ENCODE measurements at regions not wholly inside any gene's neighbourhood (a gene's known extent, or its start where the extent isn't known, plus 50 kb on each side); places are given as distances from the start of the nearest gene placed in this dataset.

- Histone ChIP-seq H3K9ac (ENCODE audit: low read length) (no peak overlapping the region), H3K36me3 (ENCODE audit: control insufficient read depth, insufficient read depth, low read length) (no peaks in the 10 kb centered on the region), H3K4me3 (ENCODE audit: low read depth, low read length) (no peak overlapping the region), H3K9me3 (ENCODE audit: control insufficient read depth, insufficient read depth, low read depth, low read length) (peaks cover 4% of the 10 kb centered on the region; the same call in 1 of the 2 replicates), H3K27me3 (ENCODE audit: control insufficient read depth, insufficient read depth, low read length) (no peaks in the 10 kb centered on the region), H3K27ac (ENCODE audit: low read depth, low read length) (no peak overlapping the region), H3K4me1 (ENCODE audit: control insufficient read depth, insufficient read depth, low read length) (peaks cover 7% of the 10 kb centered on the region)
Observed at GRCh38 chr21:35210093-35210492, 161.0 kb upstream of the RUNX1 start.

- Histone ChIP-seq H3K36me3 (ENCODE audit: control insufficient read depth, insufficient read depth, low read length) (no peaks in the 10 kb centered on the region), H3K27me3 (ENCODE audit: control insufficient read depth, insufficient read depth, low read length) (no peaks in the 10 kb centered on the region), H3K9ac (ENCODE audit: low read length) (no peak overlapping the region), H3K9me3 (ENCODE audit: control insufficient read depth, insufficient read depth, low read depth, low read length) (peaks cover 4% of the 10 kb centered on the region; the same call in 1 of the 2 replicates), H3K4me3 (ENCODE audit: low read depth, low read length) (no peak overlapping the region), H3K27ac (ENCODE audit: low read depth, low read length) (no peak overlapping the region), H3K4me1 (ENCODE audit: control insufficient read depth, insufficient read depth, low read length) (peaks cover 7% of the 10 kb centered on the region)
Observed at GRCh38 chr21:35208810-35209517, 159.9 kb upstream of the RUNX1 start.

GRCh38 chr21:35208104-35208503 lies 159.0 kb upstream of the RUNX1 start:
- H3K27ac ChIP-seq (ENCODE audit: low read depth, low read length), result no peak overlapping the region
- H3K4me3 ChIP-seq (ENCODE audit: low read depth, low read length), result no peak overlapping the region
- H3K36me3 ChIP-seq (ENCODE audit: control insufficient read depth, insufficient read depth, low read length), result no peaks in the 10 kb centered on the region
- H3K4me1 ChIP-seq (ENCODE audit: control insufficient read depth, insufficient read depth, low read length), result peaks cover 7% of the 10 kb centered on the region
- peaks cover 4% of the 10 kb centered on the region; the same call in 1 of the 2 replicates for H3K9me3 ChIP-seq (ENCODE audit: control insufficient read depth, insufficient read depth, low read depth, low read length)
- no peaks in the 10 kb centered on the region for H3K27me3 ChIP-seq (ENCODE audit: control insufficient read depth, insufficient read depth, low read length)
- no peak overlapping the region for H3K9ac ChIP-seq (ENCODE audit: low read length)

GRCh38 chr21:35207322-35207721 lies 158.2 kb upstream of the RUNX1 start:
- no peak overlapping the region for H3K27ac ChIP-seq (ENCODE audit: low read depth, low read length)
- no peaks in the 10 kb centered on the region for H3K36me3 ChIP-seq (ENCODE audit: control insufficient read depth, insufficient read depth, low read length)
- peaks cover 4% of the 10 kb centered on the region; the same call in 1 of the 2 replicates for H3K9me3 ChIP-seq (ENCODE audit: control insufficient read depth, insufficient read depth, low read depth, low read length)
- H3K4me1 ChIP-seq (ENCODE audit: control insufficient read depth, insufficient read depth, low read length), result peaks cover 7% of the 10 kb centered on the region
- H3K4me3 ChIP-seq (ENCODE audit: low read depth, low read length), result no peak overlapping the region
- H3K9ac ChIP-seq (ENCODE audit: low read length), result no peak overlapping the region
- no peaks in the 10 kb centered on the region for H3K27me3 ChIP-seq (ENCODE audit: control insufficient read depth, insufficient read depth, low read length)

GRCh38 chr21:35206141-35207125 lies 157.3 kb upstream of the RUNX1 start:
- H3K27me3 ChIP-seq (ENCODE audit: control insufficient read depth, insufficient read depth, low read length), result no peaks in the 10 kb centered on the region
- H3K27ac ChIP-seq (ENCODE audit: low read depth, low read length), result no peak overlapping the region
- H3K9ac ChIP-seq (ENCODE audit: low read length), result no peak overlapping the region
- H3K4me3 ChIP-seq (ENCODE audit: low read depth, low read length), result no peak overlapping the region
- peaks cover 7% of the 10 kb centered on the region for H3K4me1 ChIP-seq (ENCODE audit: control insufficient read depth, insufficient read depth, low read length)
- H3K9me3 ChIP-seq (ENCODE audit: control insufficient read depth, insufficient read depth, low read depth, low read length), result peaks cover 4% of the 10 kb centered on the region; the same call in 1 of the 2 replicates
- no peaks in the 10 kb centered on the region for H3K36me3 ChIP-seq (ENCODE audit: control insufficient read depth, insufficient read depth, low read length)

- no peaks in the 10 kb centered on the region for H3K27me3 ChIP-seq (ENCODE audit: control insufficient read depth, insufficient read depth, low read length)
- H3K9ac ChIP-seq (ENCODE audit: low read length), result no peak overlapping the region
- no peaks in the 10 kb centered on the region; the same call in 1 of the 2 replicates for H3K9me3 ChIP-seq (ENCODE audit: control insufficient read depth, insufficient read depth, low read depth, low read length)
- H3K36me3 ChIP-seq (ENCODE audit: control insufficient read depth, insufficient read depth, low read length), result no peaks in the 10 kb centered on the region
- H3K4me3 ChIP-seq (ENCODE audit: low read depth, low read length), result no peak overlapping the region
- H3K27ac ChIP-seq (ENCODE audit: low read depth, low read length), result no peak overlapping the region
- H3K4me1 ChIP-seq (ENCODE audit: control insufficient read depth, insufficient read depth, low read length), result peaks cover 7% of the 10 kb centered on the region
Observed at GRCh38 chr21:35204850-35205541, 155.9 kb upstream of the RUNX1 start.

- H3K27ac ChIP-seq (ENCODE audit: low read depth, low read length), result no peak overlapping the region
- H3K4me3 ChIP-seq (ENCODE audit: low read depth, low read length), result no peak overlapping the region
- no peak overlapping the region for H3K9ac ChIP-seq (ENCODE audit: low read length)
- no peaks in the 10 kb centered on the region for H3K36me3 ChIP-seq (ENCODE audit: control insufficient read depth, insufficient read depth, low read length)
- H3K9me3 ChIP-seq (ENCODE audit: control insufficient read depth, insufficient read depth, low read depth, low read length), result no peaks in the 10 kb centered on the region
- no peaks in the 10 kb centered on the region for H3K27me3 ChIP-seq (ENCODE audit: control insufficient read depth, insufficient read depth, low read length)
- peaks cover 7% of the 10 kb centered on the region for H3K4me1 ChIP-seq (ENCODE audit: control insufficient read depth, insufficient read depth, low read length)
Observed at GRCh38 chr21:35204125-35204524, 155.0 kb upstream of the RUNX1 start.

GRCh38 chr21:35203093-35203977 lies 154.2 kb upstream of the RUNX1 start:
- no peaks in the 10 kb centered on the region for H3K36me3 ChIP-seq (ENCODE audit: control insufficient read depth, insufficient read depth, low read length)
- H3K9ac ChIP-seq (ENCODE audit: low read length), result no peak overlapping the region
- no peak overlapping the region for H3K4me3 ChIP-seq (ENCODE audit: low read depth, low read length)
- no peak overlapping the region for H3K27ac ChIP-seq (ENCODE audit: low read depth, low read length)
- H3K4me1 ChIP-seq (ENCODE audit: control insufficient read depth, insufficient read depth, low read length), result peaks cover 7% of the 10 kb centered on the region
- H3K9me3 ChIP-seq (ENCODE audit: control insufficient read depth, insufficient read depth, low read depth, low read length), result no peaks in the 10 kb centered on the region
- no peaks in the 10 kb centered on the region for H3K27me3 ChIP-seq (ENCODE audit: control insufficient read depth, insufficient read depth, low read length)

GRCh38 chr21:35202431-35202830 lies 153.3 kb upstream of the RUNX1 start:
- H3K4me3 ChIP-seq (ENCODE audit: low read depth, low read length), result no peak overlapping the region
- no peaks in the 10 kb centered on the region for H3K36me3 ChIP-seq (ENCODE audit: control insufficient read depth, insufficient read depth, low read length)
- H3K9ac ChIP-seq (ENCODE audit: low read length), result no peak overlapping the region
- H3K4me1 ChIP-seq (ENCODE audit: control insufficient read depth, insufficient read depth, low read length), result peaks cover 7% of the 10 kb centered on the region
- H3K27ac ChIP-seq (ENCODE audit: low read depth, low read length), result no peak overlapping the region
- H3K27me3 ChIP-seq (ENCODE audit: control insufficient read depth, insufficient read depth, low read length), result no peaks in the 10 kb centered on the region
- no peaks in the 10 kb centered on the region for H3K9me3 ChIP-seq (ENCODE audit: control insufficient read depth, insufficient read depth, low read depth, low read length)

- Histone ChIP-seq H3K9me3 (ENCODE audit: control insufficient read depth, insufficient read depth, low read depth, low read length) (0 out of 2 replicates have a peak, but pooled peaks cover 4% of the 10 kb centered on the region), H3K27me3 (ENCODE audit: control insufficient read depth, insufficient read depth, low read length) (no peaks in the 10 kb centered on the region), H3K27ac (ENCODE audit: low read depth, low read length) (no peak overlapping the region), H3K36me3 (ENCODE audit: control insufficient read depth, insufficient read depth, low read length) (no peaks in the 10 kb centered on the region), H3K9ac (ENCODE audit: low read length) (no peak overlapping the region), H3K4me1 (ENCODE audit: control insufficient read depth, insufficient read depth, low read length) (peaks cover 7% of the 10 kb centered on the region), H3K4me3 (ENCODE audit: low read depth, low read length) (no peak overlapping the region)
Observed at GRCh38 chr21:35201799-35202198, 152.7 kb upstream of the RUNX1 start.
